ENCODE measurements at regions not wholly inside any gene's neighbourhood (a gene's known extent, or its start where the extent isn't known, plus 50 kb on each side); places are given as distances from the start of the nearest gene placed in this dataset.

DNA sequence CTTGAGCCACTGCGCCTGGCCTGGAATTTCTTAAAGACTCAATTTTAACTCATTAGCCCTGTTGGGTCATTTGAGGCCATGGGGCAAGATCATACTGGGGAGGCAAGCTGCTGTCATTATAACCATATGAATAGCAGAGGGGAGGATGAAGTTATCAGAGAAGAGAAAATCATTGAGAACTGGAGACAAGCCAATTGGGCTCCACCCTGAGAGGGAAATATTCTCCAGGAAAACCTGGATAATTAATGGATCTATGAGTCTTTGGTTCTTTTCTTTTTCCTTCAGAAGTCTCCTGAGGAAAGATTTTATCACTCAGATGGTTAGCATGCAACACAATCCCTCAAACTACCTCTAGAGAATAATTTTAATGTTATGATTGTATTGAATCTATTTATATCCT lies 569.6 kb upstream of the TUSC1 start (continued):
- TF ChIP-seq TCF7 (CRISPR knock-in tag; IDR thresholded peaks at IDR 0.05; ENCODE audit: low read depth) (no peak), SOX15 (CRISPR knock-in tag; IDR thresholded peaks at IDR 0.05) (no peak)
- TF ChIP-seq, protein P1, sequence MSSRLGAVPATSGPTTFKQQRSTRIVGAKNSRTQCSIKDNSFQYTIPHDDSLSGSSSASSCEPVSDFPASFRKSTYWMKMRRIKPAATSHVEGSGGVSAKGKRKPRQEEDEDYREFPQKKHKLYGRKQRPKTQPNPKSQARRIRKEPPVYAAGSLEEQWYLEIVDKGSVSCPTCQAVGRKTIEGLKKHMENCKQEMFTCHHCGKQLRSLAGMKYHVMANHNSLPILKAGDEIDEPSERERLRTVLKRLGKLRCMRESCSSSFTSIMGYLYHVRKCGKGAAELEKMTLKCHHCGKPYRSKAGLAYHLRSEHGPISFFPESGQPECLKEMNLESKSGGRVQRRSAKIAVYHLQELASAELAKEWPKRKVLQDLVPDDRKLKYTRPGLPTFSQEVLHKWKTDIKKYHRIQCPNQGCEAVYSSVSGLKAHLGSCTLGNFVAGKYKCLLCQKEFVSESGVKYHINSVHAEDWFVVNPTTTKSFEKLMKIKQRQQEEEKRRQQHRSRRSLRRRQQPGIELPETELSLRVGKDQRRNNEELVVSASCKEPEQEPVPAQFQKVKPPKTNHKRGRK (CRISPR knock-in tag; IDR thresholded peaks at IDR 0.05; ENCODE audit: borderline replicate concordance), result no peak

DNA sequence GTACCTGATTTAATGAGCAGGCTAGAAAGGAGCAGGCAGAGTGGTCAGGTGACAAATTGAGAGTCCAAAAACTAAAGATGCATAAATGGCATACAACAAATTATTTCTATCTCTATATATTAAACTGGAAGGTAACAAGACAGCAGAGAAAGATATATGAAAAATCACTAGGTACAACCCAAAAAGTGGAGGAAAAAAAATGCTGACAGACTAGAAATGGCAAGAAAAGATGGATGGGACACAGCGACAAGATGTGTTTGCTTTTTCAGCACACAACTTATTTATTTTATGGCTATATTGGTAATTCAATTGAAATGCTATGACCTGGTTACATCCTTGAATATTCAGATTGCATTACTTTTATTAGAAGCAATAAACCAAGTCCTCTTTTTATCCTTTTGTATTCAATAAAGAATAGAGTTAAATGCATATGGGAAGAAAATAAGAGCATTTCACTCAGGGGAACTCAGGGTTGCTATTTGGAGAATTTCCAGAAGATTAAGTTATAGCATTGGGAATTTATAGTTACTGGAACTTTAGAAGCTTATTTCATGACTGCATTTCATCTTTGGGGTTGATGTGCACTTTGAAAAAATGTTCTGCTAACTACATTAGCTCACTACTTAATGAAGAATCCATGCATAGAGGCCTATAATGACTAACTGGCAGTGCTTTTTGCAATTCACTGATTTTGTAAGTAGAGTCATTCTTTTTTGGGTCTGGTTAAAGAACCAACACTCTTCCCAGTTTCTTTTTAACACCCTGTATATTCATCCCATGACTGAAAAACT lies 566.6 kb upstream of the TUSC1 start:
- POLR2A ChIA-PET, result no interaction called here
- H3K9me3 Mint-ChIP-seq, result peaks cover 18% of the 10 kb centered on the region
- H3K27me3 Mint-ChIP-seq (ENCODE audit: low read depth), result no peaks in the 10 kb centered on the region; the same call in 1 of the 2 replicates
- CTCF ChIA-PET, result no interaction called here
- ATAC-seq, result no peak
- no peak for DNase-seq (ENCODE audit: low spot score)
- H3K4me3 Mint-ChIP-seq, result no peak overlapping the region
- no peak overlapping the region for H3K27ac Mint-ChIP-seq
- no peak for TF ChIP-seq KAT7 (CRISPR knock-in tag; IDR thresholded peaks at IDR 0.05; ENCODE audit: borderline replicate concordance)
- no peak for TF ChIP-seq SP1 (CRISPR knock-in tag; conservative IDR thresholded peaks at IDR 0.05)
- TF ChIP-seq, protein P1 (CRISPR knock-in tag; IDR thresholded peaks at IDR 0.05; ENCODE audit: borderline replicate concordance), result no peak
- TF ChIP-seq, protein P2, sequence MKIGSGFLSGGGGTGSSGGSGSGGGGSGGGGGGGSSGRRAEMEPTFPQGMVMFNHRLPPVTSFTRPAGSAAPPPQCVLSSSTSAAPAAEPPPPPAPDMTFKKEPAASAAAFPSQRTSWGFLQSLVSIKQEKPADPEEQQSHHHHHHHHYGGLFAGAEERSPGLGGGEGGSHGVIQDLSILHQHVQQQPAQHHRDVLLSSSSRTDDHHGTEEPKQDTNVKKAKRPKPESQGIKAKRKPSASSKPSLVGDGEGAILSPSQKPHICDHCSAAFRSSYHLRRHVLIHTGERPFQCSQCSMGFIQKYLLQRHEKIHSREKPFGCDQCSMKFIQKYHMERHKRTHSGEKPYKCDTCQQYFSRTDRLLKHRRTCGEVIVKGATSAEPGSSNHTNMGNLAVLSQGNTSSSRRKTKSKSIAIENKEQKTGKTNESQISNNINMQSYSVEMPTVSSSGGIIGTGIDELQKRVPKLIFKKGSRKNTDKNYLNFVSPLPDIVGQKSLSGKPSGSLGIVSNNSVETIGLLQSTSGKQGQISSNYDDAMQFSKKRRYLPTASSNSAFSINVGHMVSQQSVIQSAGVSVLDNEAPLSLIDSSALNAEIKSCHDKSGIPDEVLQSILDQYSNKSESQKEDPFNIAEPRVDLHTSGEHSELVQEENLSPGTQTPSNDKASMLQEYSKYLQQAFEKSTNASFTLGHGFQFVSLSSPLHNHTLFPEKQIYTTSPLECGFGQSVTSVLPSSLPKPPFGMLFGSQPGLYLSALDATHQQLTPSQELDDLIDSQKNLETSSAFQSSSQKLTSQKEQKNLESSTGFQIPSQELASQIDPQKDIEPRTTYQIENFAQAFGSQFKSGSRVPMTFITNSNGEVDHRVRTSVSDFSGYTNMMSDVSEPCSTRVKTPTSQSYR (CRISPR knock-in tag; IDR thresholded peaks at IDR 0.05), result no peak
- TF ChIP-seq ZNF263 (CRISPR knock-in tag; IDR thresholded peaks at IDR 0.05; ENCODE audit: low read depth), result no peak
- TF ChIP-seq IRF2 (CRISPR knock-in tag; IDR thresholded peaks at IDR 0.05; ENCODE audit: borderline replicate concordance, low read depth), result no peak
- TF ChIP-seq, protein P3, sequence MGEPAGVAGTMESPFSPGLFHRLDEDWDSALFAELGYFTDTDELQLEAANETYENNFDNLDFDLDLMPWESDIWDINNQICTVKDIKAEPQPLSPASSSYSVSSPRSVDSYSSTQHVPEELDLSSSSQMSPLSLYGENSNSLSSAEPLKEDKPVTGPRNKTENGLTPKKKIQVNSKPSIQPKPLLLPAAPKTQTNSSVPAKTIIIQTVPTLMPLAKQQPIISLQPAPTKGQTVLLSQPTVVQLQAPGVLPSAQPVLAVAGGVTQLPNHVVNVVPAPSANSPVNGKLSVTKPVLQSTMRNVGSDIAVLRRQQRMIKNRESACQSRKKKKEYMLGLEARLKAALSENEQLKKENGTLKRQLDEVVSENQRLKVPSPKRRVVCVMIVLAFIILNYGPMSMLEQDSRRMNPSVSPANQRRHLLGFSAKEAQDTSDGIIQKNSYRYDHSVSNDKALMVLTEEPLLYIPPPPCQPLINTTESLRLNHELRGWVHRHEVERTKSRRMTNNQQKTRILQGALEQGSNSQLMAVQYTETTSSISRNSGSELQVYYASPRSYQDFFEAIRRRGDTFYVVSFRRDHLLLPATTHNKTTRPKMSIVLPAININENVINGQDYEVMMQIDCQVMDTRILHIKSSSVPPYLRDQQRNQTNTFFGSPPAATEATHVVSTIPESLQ (CRISPR knock-in tag; IDR thresholded peaks at IDR 0.05), result no peak
- TF ChIP-seq, protein P4, sequence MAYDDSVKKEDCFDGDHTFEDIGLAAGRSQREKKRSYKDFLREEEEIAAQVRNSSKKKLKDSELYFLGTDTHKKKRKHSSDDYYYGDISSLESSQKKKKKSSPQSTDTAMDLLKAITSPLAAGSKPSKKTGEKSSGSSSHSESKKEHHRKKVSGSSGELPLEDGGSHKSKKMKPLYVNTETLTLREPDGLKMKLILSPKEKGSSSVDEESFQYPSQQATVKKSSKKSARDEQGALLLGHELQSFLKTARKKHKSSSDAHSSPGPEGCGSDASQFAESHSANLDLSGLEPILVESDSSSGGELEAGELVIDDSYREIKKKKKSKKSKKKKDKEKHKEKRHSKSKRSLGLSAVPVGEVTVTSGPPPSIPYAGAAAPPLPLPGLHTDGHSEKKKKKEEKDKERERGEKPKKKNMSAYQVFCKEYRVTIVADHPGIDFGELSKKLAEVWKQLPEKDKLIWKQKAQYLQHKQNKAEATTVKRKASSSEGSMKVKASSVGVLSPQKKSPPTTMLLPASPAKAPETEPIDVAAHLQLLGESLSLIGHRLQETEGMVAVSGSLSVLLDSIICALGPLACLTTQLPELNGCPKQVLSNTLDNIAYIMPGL (CRISPR knock-in tag; IDR thresholded peaks at IDR 0.05), result no peak
- TF ChIP-seq ZNF219 (CRISPR knock-in tag; IDR thresholded peaks at IDR 0.05; ENCODE audit: borderline replicate concordance), result no peak
- TF ChIP-seq NR1H2 (CRISPR knock-in tag; IDR thresholded peaks at IDR 0.05), result no peak
- TF ChIP-seq SMAD4 (CRISPR knock-in tag; IDR thresholded peaks at IDR 0.05), result no peak
- H3K4me1 Mint-ChIP-seq, result no peaks in the 10 kb centered on the region
- peaks cover 15% of the 10 kb centered on the region for H3K36me3 Mint-ChIP-seq
